ENCODE measurements at regions not wholly inside any gene's neighbourhood (a gene's known extent, or its start where the extent isn't known, plus 50 kb on each side); places are given as distances from the start of the nearest gene placed in this dataset.

DNA sequence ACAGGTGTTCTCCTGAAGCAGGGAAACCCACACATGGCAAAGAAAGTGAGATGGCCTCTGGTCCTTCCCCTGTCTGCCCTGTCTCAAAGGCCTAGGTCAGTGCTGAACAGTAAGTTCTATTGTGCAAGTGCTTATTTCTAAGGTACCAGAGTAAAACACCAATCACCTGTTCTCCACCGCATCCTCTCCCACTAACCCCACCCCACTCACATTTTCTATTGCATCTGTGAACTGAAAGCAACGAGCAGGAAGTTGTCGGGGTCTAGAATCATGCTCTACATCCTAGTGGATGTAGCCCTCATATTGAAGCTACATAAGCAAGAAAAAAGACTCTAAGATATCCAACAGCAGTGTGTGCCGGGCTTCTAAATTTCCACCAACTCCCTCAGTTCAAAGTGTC is 265.9 kb downstream of the ENC1 start:
- Histone ChIP-seq H3K9me3 (no peaks in the 10 kb centered on the region), H3K4me3 (ENCODE audit: low read depth in 1 of 2, low read length in 1 of 2) (no peak overlapping the region), H3K4me1 (ENCODE audit: control insufficient read depth in 1 of 2, insufficient read depth in 1 of 2, low read depth in 1 of 2, low read length in 1 of 2) (no peaks in the 10 kb centered on the region), H3K36me3 (no peaks in the 10 kb centered on the region), H3K27me3 (no peaks in the 10 kb centered on the region), H3K27ac (no peak overlapping the region)
- TF ChIP-seq, protein P1, sequence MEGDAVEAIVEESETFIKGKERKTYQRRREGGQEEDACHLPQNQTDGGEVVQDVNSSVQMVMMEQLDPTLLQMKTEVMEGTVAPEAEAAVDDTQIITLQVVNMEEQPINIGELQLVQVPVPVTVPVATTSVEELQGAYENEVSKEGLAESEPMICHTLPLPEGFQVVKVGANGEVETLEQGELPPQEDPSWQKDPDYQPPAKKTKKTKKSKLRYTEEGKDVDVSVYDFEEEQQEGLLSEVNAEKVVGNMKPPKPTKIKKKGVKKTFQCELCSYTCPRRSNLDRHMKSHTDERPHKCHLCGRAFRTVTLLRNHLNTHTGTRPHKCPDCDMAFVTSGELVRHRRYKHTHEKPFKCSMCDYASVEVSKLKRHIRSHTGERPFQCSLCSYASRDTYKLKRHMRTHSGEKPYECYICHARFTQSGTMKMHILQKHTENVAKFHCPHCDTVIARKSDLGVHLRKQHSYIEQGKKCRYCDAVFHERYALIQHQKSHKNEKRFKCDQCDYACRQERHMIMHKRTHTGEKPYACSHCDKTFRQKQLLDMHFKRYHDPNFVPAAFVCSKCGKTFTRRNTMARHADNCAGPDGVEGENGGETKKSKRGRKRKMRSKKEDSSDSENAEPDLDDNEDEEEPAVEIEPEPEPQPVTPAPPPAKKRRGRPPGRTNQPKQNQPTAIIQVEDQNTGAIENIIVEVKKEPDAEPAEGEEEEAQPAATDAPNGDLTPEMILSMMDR (IDR thresholded peaks at IDR 0.05) = no peak

- H3K27me3 ChIP-seq = no peaks in the 10 kb centered on the region
- H3K4me3 ChIP-seq (ENCODE audit: low read depth in 1 of 2, low read length in 1 of 2) = no peak overlapping the region
- H3K36me3 ChIP-seq = no peaks in the 10 kb centered on the region
- no peak overlapping the region for H3K27ac ChIP-seq
- TF ChIP-seq, protein P1 (IDR thresholded peaks at IDR 0.05) = no peak
- H3K4me1 ChIP-seq (ENCODE audit: control insufficient read depth in 1 of 2, insufficient read depth in 1 of 2, low read depth in 1 of 2, low read length in 1 of 2) = no peaks in the 10 kb centered on the region
- no peaks in the 10 kb centered on the region for H3K9me3 ChIP-seq
These were observed 267.5 kb downstream of the ENC1 start for GRCh38 chr5:74373076-74373475.

DNA sequence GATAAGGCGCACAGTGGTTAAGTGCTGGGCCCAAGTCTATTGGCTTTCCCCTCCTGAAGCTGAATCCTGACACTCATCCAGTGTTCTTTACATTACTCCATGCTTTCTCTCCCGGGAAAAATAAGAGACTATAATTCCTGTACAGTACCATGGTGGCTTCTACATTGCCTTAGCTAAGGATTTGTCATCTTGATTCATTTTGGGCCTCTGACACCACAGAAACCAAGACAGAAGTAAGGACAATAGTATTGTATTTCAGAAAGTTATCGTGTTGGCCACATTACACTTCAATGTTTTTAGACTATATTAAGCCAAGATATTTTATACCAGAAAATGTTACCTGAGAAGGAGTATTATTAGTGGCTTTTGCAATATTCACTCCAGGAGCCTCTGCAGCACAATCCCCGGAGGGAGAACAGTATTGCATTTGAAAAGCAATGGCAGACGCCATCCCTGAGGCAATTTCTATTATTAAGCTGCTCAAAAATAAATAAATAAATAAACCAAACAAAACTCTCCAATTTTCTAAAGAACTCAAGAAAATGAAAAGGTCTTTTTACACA is 267.9 kb downstream of the ENC1 start:
- no peaks in the 10 kb centered on the region for H3K27me3 ChIP-seq
- TF ChIP-seq, protein P1 (IDR thresholded peaks at IDR 0.05) = no peak
- no peak overlapping the region for H3K4me3 ChIP-seq (ENCODE audit: low read depth in 1 of 2, low read length in 1 of 2)
- H3K4me1 ChIP-seq (ENCODE audit: control insufficient read depth in 1 of 2, insufficient read depth in 1 of 2, low read depth in 1 of 2, low read length in 1 of 2) = no peaks in the 10 kb centered on the region
- H3K27ac ChIP-seq = no peak overlapping the region
- no peaks in the 10 kb centered on the region for H3K36me3 ChIP-seq
- H3K9me3 ChIP-seq = no peaks in the 10 kb centered on the region

- Histone ChIP-seq H3K9me3 (no peaks in the 10 kb centered on the region), H3K36me3 (no peaks in the 10 kb centered on the region), H3K27ac (no peak overlapping the region), H3K4me1 (ENCODE audit: control insufficient read depth in 1 of 2, insufficient read depth in 1 of 2, low read depth in 1 of 2, low read length in 1 of 2) (no peaks in the 10 kb centered on the region), H3K4me3 (ENCODE audit: low read depth in 1 of 2, low read length in 1 of 2) (no peak overlapping the region), H3K27me3 (no peaks in the 10 kb centered on the region)
- TF ChIP-seq, protein P1 (IDR thresholded peaks at IDR 0.05) = no peak
These were observed 268.5 kb downstream of the ENC1 start for GRCh38 chr5:74372051-74372450.

- Histone ChIP-seq H3K27me3 (no peaks in the 10 kb centered on the region), H3K9me3 (no peaks in the 10 kb centered on the region), H3K4me1 (ENCODE audit: control insufficient read depth in 1 of 2, insufficient read depth in 1 of 2, low read depth in 1 of 2, low read length in 1 of 2) (no peaks in the 10 kb centered on the region), H3K36me3 (no peaks in the 10 kb centered on the region), H3K4me3 (ENCODE audit: low read depth in 1 of 2, low read length in 1 of 2) (no peak overlapping the region), H3K27ac (no peak overlapping the region)
- TF ChIP-seq, protein P1 (IDR thresholded peaks at IDR 0.05) = no peak
These were observed 268.9 kb downstream of the ENC1 start for GRCh38 chr5:74371621-74372020.

DNA sequence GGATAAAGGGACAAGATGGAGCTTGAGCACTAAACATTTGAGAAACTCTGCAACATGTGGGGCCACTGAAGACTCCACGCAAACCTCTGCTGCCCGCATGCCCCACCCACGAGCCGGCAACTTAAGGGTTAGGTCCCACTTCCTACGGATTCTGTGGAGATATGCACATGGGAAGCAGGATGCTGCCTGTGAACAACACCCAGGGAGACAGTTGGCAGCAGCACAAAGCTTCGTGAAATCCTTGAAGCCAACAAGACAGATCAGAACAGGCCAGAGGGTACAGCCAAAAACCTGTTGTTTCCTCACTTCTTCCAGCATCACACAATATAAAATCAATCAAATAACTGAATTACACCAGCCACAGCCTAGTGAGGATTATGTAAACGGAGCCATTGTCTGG is 270.4 kb downstream of the ENC1 start:
- H3K9me3 ChIP-seq = no peaks in the 10 kb centered on the region
- no peaks in the 10 kb centered on the region for H3K27me3 ChIP-seq
- H3K4me1 ChIP-seq (ENCODE audit: control insufficient read depth in 1 of 2, insufficient read depth in 1 of 2, low read depth in 1 of 2, low read length in 1 of 2) = no peaks in the 10 kb centered on the region
- no peak overlapping the region for H3K4me3 ChIP-seq (ENCODE audit: low read depth in 1 of 2, low read length in 1 of 2)
- H3K36me3 ChIP-seq = no peaks in the 10 kb centered on the region
- TF ChIP-seq, protein P1 (IDR thresholded peaks at IDR 0.05) = no peak
- H3K27ac ChIP-seq = no peak overlapping the region

All from neutrophil (primary cell).